IMR-90 (cell line): ENCODE measurements at regions not wholly inside any gene's neighbourhood (a gene's known extent, or its start where the extent isn't known, plus 50 kb on each side); places are given as distances from the start of the nearest gene placed in this dataset.

Experiments used
- ATAC-seq: fragments of 200-7000 bp; cut with Tn5 transposase; 2 replicates; pipeline ENCODE4 v1.9.1; 2020; ENCODE audit warnings: low read depth, mild to moderate bottlenecking, moderate library complexity
- BruUV-seq: library from RNA; stranded (reverse); fragments of 400-500 nt; replicated peaks from 2 replicates; lab custom pipeline; 2021; lab: Mats Ljungman, UMichigan
- CTCF ChIA-PET: fragments of 300-600 bp; formaldehyde crosslinking; extraction: SDS; loops from one replicate; lab custom pipeline; 2021; ENCODE audit warnings: antibody characterized with exemption; lab: Yijun Ruan, JAX
- POLR2A ChIA-PET: fragments of 300-600 bp; sonication (Branson Sonifier 250); formaldehyde crosslinking; loops from one replicate; lab custom pipeline; 2022; ENCODE audit warnings: antibody characterized with exemption; ENCODE audit not compliant: unreplicated experiment; lab: Charles Lee
- DNase-seq: peaks from one replicate; pipeline ENCODE4 v3.0.0; 2013
- H2AFZ ChIP-seq: replicated peaks from 2 replicates; pipeline ENCODE3; 2013; ENCODE audit warnings: low read length, mild to moderate bottlenecking; ENCODE audit not compliant: poor library complexity
- H2AK5ac ChIP-seq: 2 replicates; pipeline ENCODE4 v1.6.1; 2013; ENCODE audit warnings: low read depth, low read length, inconsistent platforms
- H2AK9ac ChIP-seq: replicated peaks from 2 replicates; pipeline ENCODE3; 2013; ENCODE audit warnings: mild to moderate bottlenecking, low read depth, low read length, moderate library complexity; ENCODE audit not compliant: poor library complexity
- H2BK120ac ChIP-seq: 2 replicates; pipeline ENCODE4 v1.6.1; 2013; ENCODE audit warnings: low read depth, low read length, inconsistent platforms
- H2BK15ac ChIP-seq: 3 replicates; pipeline ENCODE4 v1.6.1; 2013; ENCODE audit warnings: low read depth, low read length, inconsistent platforms
- H2BK20ac ChIP-seq: 2 replicates; pipeline ENCODE4 v1.6.1; 2013; ENCODE audit warnings: low read depth, mild to moderate bottlenecking, inconsistent platforms, low read length, moderate library complexity
- H2BK5ac ChIP-seq: 2 replicates; pipeline ENCODE4 v1.6.1; 2013; ENCODE audit warnings: mild to moderate bottlenecking, low read depth, low read length, inconsistent platforms; ENCODE audit not compliant: poor library complexity, severe bottlenecking
- H3K14ac ChIP-seq: replicated peaks from 2 replicates; pipeline ENCODE4 v1.6.1; 2013; ENCODE audit warnings: low read depth, low read length, inconsistent platforms
- H3K18ac ChIP-seq: 2 replicates; pipeline ENCODE4 v1.6.1; 2013; ENCODE audit warnings: low read depth, low read length, control low read depth
- H3K23ac ChIP-seq: 2 replicates; pipeline ENCODE4 v1.6.1; 2013; ENCODE audit warnings: low read depth, low read length, inconsistent platforms
- H3K27ac ChIP-seq: 2 replicates; pipeline ENCODE4 v1.5.1; 2013; ENCODE audit warnings: mild to moderate bottlenecking, control low read depth, low read length; ENCODE audit not compliant: insufficient read depth
- H3K27me3 ChIP-seq: 2 replicates; pipeline ENCODE4 v1.6.1; 2013; ENCODE audit warnings: low read length; ENCODE audit not compliant: control insufficient read depth, insufficient read depth
- H3K36me3 ChIP-seq: 2 replicates; pipeline ENCODE4 v1.6.1; 2013; ENCODE audit warnings: low read length, mixed read lengths; ENCODE audit not compliant: control insufficient read depth, insufficient read depth
- H3K4ac ChIP-seq: 2 replicates; pipeline ENCODE4 v1.6.1; 2013; ENCODE audit warnings: low read depth, low read length, inconsistent platforms
- H3K4me1 ChIP-seq: 2 replicates; pipeline ENCODE4 v1.6.1; 2013; ENCODE audit warnings: low read length, mixed read lengths; ENCODE audit not compliant: control insufficient read depth, insufficient read depth
- H3K4me2 ChIP-seq: 2 replicates; pipeline ENCODE4 v1.6.1; 2013; ENCODE audit warnings: low read depth, mild to moderate bottlenecking, control low read depth, low read length, moderate library complexity
- H3K4me3 ChIP-seq: 2 replicates; pipeline ENCODE4 v1.5.1; 2013; ENCODE audit warnings: low read depth, mild to moderate bottlenecking, control low read depth, low read length, moderate library complexity; ENCODE audit not compliant: insufficient read depth
- H3K56ac ChIP-seq: 2 replicates; pipeline ENCODE4 v1.6.1; 2013; ENCODE audit warnings: low read length, inconsistent platforms; ENCODE audit not compliant: insufficient read depth; ENCODE audit errors: extremely low read depth
- H3K79me1 ChIP-seq, 2 experiments: 2 replicates each; pipeline ENCODE4 v1.6.1; 2013; ENCODE audit warnings: low read length in 2 of 2, inconsistent platforms in 1 of 2, low read depth in 1 of 2
- H3K9ac ChIP-seq: 2 replicates; pipeline ENCODE4 v1.6.1; 2013; ENCODE audit warnings: low read depth, low read length, control low read depth
- H3K9me1 ChIP-seq: 2 replicates; pipeline ENCODE4 v1.6.1; 2013; ENCODE audit warnings: low read length, inconsistent platforms; ENCODE audit not compliant: insufficient read depth
- H3K9me3 ChIP-seq: 2 replicates; pipeline ENCODE4 v1.6.1; 2013; ENCODE audit warnings: low read length; ENCODE audit not compliant: control insufficient read depth, insufficient read depth
- H4K20me1 ChIP-seq: 2 replicates; pipeline ENCODE4 v1.6.1; 2013; ENCODE audit warnings: low read length, inconsistent platforms; ENCODE audit not compliant: insufficient read depth
- H4K5ac ChIP-seq: 2 replicates; pipeline ENCODE4 v1.6.1; 2013; ENCODE audit warnings: mild to moderate bottlenecking, low read depth, low read length, control low read depth
- H4K8ac ChIP-seq, 2 experiments: 2 replicates each; pipeline ENCODE4 v1.6.1; 2013; ENCODE audit warnings: low read depth in 2 of 2, low read length in 2 of 2, control low read depth in 1 of 2, inconsistent platforms in 1 of 2
- H4K91ac ChIP-seq: 2 replicates; pipeline ENCODE4 v1.6.1; 2013; ENCODE audit warnings: low read depth, low read length, inconsistent platforms; ENCODE audit not compliant: insufficient read depth
- FOS ChIP-seq: fragments of 150-350 bp; IDR thresholded peaks from 2 replicates; pipeline ENCODE4 v1.6.1; 2016; ENCODE audit warnings: low read depth, low read length
- MXI1 ChIP-seq: IDR thresholded peaks from 2 replicates; pipeline ENCODE4 v1.6.1; 2012; ENCODE audit warnings: low read depth, mild to moderate bottlenecking, low read length, moderate library complexity, borderline replicate concordance
- NFE2L2 ChIP-seq: fragments of 150-350 bp; IDR thresholded peaks from 2 replicates; pipeline ENCODE4 v1.6.1; 2016; ENCODE audit warnings: low read depth, mild to moderate bottlenecking, low read length
- RAD21 ChIP-seq: IDR thresholded peaks from 2 replicates; pipeline ENCODE4 v1.6.1; 2012; ENCODE audit warnings: low read length, improper control_type of control experiment
- WGBS, 2 experiments: methylation state at CpG; one replicate each; pipeline versions ENCODE4 v1.1.5 to v1.1.7; 2013; ENCODE audit warnings: missing lambda C conversion rate in 2 of 2; ENCODE audit not compliant: insufficient read length in 1 of 2; ENCODE audit errors: extremely low coverage in 2 of 2; 5-methylcytosine and 5-hydroxymethylcytosine counted together
- dilution Hi-C: fragments of 300-500 bp; cut with HindIII; formaldehyde crosslinking; loops from one replicate; pipeline ENCODE4 v1.14.3; 2018; ENCODE audit warnings: low sequenced_read_pairs; ENCODE audit not compliant: unreplicated experiment
- in situ Hi-C: fragments of 300-500 bp; cut with MboI; formaldehyde crosslinking; loops from 3 replicates; pipeline ENCODE4 v1.14.3; 2019; ENCODE audit warnings: low sequenced_read_pairs, inconsistent platforms, mixed read lengths
- intact Hi-C: fragments of 100-400 bp; cut with micrococcal nuclease; formaldehyde crosslinking; loops from 2 replicates; pipeline ENCODE4 v1.10.0; 2022

DNA sequence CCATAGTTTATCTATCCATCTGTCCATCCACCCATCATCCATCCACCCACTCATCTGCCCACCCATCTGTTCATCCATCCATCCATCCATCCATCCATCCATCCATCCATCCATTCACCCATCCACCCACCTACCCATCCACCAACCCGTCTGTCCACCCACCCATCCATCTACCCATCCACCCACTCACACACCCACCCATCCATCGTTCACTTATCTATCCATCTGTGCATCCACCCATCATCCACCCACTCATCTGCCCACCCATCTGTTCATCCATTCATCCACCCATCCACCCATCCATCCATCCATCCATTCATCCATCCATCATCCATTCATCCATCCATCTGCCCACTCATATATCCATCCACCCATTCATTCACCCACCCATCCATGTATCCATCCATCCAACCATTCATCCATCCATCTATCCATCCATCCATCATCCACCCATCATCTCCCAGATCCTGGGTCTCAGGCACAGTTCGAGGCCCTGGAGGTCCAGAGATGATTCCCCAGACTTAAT is 88.2 kb upstream of the WNT4 start:
- WGBS, 2 experiments: 60% methylated on average over 2 of the region's 3 CpGs; no CpG with 5 or more reads in 1 of the 2 experiments
- no peaks in the 10 kb centered on the region for H3K4me1 ChIP-seq
- H3K36me3 ChIP-seq: no peaks in the 10 kb centered on the region
- no peak overlapping the region for H3K14ac ChIP-seq
- dilution Hi-C loops: no loop called here
- H2BK120ac ChIP-seq: no peak overlapping the region
- no peaks in the 10 kb centered on the region; the same call in 1 of the 2 replicates for H4K20me1 ChIP-seq
- H3K18ac ChIP-seq: no peak overlapping the region
- ChIA-PET POLR2A (no interaction called here), CTCF (no interaction called here)
- H3K4ac ChIP-seq: no peak overlapping the region
- no peak overlapping the region for H2AFZ ChIP-seq
- H3K79me1 ChIP-seq: no peaks in the 10 kb centered on the region
- H3K27me3 ChIP-seq: peaks cover 47% of the 10 kb centered on the region
- H3K27ac ChIP-seq: no peak overlapping the region
- in situ Hi-C loops: no loop called here
- no peak overlapping the region for H2BK20ac ChIP-seq
- H2BK5ac ChIP-seq: no peak overlapping the region
- H4K91ac ChIP-seq: no peak overlapping the region
- no peaks in the 10 kb centered on the region for H3K9me3 ChIP-seq
- no peaks in the 10 kb centered on the region for H3K9me1 ChIP-seq
- H3K4me2 ChIP-seq: no peak overlapping the region
- no peak overlapping the region for H3K4me3 ChIP-seq
- H4K5ac ChIP-seq: no peak overlapping the region
- BruUV-seq: no TSS peak
- no peak overlapping the region for H3K23ac ChIP-seq
- no peak overlapping the region for H3K56ac ChIP-seq
- TF ChIP-seq MXI1 (no peak), FOS (no peak), NFE2L2 (no peak), RAD21 (no peak)
- no peak for ATAC-seq
- intact Hi-C loops: no loop called here
- no peak for DNase-seq
- no peak overlapping the region for H3K9ac ChIP-seq
- no peak overlapping the region for H2AK5ac ChIP-seq
- H4K8ac ChIP-seq: no peak overlapping the region
- no peak overlapping the region for H2AK9ac ChIP-seq
- H2BK15ac ChIP-seq: no peak overlapping the region
